EL (cell line): ENCODE measurements at regions not wholly inside any gene's neighbourhood (a gene's known extent, or its start where the extent isn't known, plus 50 kb on each side); places are given as distances from the start of the nearest gene placed in this dataset.

Experiments
- DNase-seq: peaks from one replicate; pipeline ENCODE4 v3.0.0-alpha.2; 2016

DNA sequence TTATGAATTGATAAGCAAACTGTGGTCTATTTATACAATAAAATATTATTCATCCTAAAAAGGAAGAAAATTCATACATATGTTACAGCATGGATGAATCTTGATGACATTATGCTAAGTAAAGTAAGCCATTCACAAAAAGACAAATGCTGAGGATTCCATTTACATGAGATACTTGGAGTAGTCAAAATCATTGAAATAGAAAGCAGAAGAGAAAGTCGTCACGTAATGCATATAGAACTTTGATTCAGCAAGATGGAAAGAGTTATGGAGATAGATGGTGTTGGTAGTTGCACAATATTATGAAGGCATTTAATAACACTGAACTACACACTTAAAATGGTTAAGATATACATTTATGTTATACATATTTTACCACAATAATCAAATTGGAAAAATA lies 309.7 kb upstream of the KLF6 start:
- no peak for DNase-seq

DNA sequence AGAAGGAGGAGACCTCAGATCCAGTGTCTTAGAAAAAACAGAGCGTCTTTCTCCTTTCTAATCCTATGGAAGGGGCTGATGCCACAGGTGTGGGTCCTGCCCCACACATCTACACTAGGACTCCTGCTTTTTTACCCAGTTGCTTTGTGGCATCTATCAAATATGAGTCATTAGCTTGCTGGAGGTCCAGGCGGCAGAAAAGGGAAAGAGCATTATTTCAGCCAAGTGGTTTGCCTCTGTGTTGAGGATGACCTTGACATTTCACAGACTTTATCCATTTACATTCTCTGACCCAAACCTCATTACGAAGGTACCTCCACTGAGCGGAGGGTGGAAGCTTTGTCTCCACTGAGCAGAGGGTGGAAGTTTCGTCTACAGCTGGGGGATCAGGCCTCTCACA lies 308.4 kb upstream of the KLF6 start:
- no peak for DNase-seq

DNA sequence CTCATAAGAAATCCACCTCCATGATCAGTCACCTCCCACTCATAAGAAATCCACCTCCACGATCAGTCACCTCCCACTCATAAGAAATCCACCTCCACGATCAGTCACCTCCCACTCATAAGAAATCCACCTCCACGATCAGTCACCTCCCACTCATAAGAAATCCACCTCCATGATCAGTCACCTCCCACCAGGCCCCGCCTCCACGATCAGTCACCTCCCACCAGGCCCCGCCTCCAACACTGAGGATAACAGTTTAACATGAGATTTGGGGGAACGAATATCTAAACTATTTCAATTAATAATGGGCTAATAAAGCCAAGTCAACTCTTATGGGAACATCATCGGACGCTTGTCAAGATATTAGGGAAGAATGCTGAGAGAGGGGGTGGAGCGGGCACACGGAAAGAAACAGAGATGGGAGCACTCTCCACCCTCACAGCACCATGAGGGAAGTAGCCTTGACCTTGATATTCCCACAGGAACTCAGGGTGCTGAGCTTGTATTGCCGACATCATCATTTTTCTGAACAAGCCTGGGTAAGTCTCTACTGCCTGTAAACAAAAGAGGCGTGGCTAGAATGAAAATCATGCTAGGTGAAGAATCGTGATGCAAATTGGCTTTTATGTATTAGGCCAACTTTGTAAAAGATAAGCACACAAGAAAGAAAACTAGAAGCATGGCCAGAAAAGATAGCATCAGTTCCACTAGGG lies 303.5 kb upstream of the KLF6 start:
- no peak for DNase-seq

DNA sequence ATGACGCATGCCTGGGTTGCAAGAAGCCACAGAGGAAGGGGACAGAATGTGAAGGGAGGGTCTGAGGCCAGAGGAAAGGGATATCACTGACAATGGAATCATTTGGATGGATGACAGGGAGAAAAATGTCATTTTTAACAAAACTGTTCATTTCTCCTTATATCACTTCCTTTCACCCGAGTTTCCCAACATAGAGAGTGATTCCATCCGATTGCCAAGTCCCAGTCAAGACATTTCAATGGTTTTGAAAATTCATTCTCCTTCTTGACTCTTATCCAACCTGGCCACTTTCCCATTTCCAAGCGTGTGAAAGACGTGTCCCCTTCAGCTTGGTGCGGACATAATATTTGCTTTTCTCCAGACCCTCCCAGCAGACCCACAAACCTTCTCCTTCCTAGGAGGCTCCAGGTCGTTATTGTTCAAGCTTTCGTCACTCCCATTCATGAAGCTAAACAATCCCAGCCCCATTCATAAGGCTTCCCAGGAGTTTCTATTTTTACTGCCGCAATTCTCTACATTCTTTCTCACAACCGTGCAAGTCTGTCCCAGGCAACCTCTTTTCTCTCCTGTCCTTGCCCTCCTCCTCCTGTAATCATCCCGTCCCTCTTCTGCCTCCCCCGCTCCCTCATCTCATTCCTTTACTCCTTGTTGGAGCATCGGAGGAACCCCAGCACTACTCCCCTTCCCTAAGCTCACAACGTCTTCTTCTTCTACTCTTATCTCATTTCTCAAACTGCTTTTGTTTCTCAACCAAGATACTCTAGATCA lies 301.3 kb upstream of the KLF6 start:
- no peak for DNase-seq

DNA sequence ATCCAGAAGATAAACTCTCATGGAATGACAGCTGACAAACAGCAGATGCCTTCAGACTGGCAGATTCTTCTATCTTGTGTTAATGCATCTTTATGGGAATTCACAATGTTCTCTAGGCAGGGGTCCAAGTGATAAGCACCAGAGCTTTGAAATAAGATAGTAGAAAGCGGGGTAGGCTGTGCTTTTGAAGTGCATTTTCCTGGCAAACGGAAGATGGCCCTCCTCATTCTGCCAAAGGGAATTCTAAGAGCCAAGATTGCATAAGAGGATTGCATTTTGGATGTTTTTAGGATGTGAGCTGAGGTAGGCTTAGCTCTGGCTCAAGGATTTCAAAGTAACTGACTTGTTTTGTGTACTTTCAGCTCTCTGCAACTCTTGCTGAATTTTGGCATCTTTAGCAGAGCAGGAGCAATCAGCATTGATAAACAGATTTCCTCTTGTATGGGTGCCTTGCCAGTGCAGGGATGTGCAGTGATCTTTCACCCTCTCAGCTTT lies 298.5 kb upstream of the KLF6 start:
- DNase-seq: no peak

DNA sequence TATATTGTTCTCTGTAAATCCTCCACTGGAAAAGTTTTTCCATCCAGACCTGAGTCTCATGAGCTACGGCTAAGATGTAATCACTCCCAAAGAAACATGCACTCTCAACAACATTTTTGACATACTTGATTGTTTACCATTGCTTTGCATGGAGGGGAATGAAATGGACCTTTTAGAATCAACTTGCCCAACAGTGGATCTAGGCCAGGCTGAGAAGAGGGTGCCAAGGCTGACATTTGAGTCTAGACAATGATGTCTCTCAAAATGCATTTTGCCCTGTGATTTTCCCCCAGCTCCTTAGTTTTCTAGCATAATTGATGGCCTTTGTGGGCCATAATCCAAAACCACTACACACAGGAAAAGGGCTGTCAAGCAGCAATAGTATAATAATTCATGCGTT lies 297.9 kb upstream of the KLF6 start:
- no peak for DNase-seq

DNA sequence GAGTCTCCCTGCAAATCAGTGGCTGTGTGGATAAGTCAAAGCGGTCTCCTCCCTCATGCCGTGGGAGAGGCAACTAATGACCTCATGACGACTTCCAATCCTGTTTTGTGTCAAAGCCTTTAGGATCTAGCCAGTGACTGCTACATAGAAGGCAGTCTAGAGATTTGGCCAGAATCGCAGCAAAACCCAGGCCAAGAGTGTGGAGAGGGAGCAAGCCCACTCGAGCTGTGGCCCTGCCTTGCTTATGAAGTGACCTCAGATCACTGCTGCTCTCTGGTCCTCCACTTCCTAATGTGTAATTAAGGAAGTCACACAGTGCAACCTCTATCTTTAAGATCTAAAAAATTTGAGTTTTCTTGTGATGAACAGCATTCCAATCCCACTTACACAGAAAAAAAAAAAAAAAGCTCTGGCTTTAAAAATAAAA lies 296.7 kb upstream of the KLF6 start:
- DNase-seq: peak; percentile 57

DNA sequence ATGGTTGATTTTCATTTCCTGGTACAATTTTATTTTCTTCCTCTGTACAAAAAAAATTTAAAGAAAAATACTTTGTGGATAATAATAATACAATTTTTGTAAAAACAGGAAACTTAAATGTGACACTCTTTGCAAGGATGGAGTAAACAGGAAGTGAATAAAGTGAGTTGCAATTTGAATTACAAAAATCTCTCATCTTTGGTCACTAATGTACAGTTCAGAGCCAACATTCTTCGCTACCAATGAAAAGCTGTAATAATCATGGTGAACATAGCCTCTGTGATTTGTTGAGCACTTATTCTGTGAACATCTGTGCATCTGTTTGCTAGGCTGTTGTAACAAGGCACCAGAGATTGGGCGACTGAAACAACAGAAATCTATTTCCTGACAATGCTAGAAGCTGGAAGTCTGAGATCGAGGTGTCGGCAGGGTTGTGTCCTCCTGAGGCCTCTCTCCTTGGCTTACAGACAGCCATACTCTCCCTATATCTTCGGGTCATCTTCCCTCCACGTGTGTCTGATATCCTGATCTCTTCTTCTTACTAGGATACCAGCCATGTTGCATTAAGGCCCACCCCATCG lies 295.3 kb upstream of the KLF6 start:
- no peak for DNase-seq

DNA sequence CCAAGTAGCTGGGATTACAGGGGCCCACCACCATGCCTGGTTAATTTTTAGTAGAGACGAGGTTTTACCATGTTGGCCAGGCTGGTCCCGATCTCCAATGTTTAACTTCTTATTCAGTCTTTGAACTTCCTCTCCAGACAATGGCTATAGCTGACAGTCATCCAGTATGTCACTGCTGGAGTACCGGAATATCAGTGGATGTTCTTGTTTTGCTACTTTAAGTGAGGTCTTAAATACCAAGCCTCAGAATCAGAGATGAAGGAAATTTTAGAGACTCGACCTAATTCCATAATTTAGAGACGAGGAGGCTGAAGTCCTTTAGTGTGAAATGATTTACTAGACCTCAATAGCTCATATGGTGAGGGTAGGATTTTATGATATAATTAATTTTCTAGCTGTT lies 294.8 kb upstream of the KLF6 start:
- DNase-seq: no peak

DNA sequence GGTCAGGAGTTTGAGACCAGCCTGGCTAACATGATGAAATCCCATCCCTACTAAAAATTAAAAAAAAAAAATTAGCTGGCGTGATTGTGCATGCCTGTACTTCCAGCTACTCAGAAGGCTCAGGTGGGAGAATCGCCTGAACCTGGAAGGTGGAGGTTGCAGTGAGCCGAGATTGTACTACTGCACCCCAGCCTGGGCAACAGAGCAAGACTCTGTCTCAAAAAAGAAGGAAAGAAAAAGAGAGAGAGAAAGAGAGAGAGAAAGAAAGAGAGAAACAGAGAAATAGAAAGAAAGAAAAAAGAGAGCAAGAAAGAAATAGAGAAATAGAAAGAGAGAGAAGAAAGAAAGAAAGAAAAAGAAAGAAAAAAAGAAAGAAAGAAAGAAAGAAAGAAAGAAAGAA lies 292.8 kb upstream of the KLF6 start:
- no peak for DNase-seq

DNA sequence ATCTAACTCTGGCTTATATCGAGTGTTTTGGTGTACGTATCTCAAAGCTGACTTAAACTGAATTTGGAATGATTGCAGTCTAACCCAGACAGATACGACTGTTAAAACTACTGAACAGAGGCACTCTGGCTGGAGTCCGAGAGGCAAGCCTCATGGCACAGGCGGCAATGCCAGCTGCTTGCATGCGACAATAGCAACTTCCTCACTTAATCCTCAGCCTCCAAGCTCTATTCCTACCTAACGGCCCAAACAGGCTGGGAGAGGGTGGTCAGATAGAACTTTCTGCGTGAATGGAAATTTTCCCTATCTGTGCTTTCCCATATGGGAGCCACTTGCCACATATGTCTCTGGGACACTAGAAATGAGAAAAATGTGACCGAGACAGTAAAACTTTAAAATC lies 292.0 kb upstream of the KLF6 start:
- DNase-seq: no peak

DNA sequence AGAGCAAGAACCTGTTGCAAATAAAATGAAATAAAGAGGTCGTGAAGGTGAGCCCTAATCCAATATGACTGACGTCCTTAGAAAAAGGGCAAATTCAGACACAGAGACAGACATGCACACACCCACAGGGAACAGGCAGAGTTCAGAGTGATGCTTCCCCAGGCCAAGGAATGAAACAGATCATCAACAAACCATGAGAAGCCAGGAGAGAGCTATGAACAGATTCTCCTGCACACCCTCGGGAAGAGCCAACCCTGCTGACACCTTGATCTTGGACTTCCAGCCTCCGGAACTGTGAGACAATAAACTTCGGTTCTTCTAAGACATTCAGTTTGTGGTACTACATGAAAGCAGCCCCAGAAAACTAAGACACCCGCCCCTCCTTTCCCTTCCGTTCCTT lies 290.4 kb upstream of the KLF6 start:
- DNase-seq: no peak

DNA sequence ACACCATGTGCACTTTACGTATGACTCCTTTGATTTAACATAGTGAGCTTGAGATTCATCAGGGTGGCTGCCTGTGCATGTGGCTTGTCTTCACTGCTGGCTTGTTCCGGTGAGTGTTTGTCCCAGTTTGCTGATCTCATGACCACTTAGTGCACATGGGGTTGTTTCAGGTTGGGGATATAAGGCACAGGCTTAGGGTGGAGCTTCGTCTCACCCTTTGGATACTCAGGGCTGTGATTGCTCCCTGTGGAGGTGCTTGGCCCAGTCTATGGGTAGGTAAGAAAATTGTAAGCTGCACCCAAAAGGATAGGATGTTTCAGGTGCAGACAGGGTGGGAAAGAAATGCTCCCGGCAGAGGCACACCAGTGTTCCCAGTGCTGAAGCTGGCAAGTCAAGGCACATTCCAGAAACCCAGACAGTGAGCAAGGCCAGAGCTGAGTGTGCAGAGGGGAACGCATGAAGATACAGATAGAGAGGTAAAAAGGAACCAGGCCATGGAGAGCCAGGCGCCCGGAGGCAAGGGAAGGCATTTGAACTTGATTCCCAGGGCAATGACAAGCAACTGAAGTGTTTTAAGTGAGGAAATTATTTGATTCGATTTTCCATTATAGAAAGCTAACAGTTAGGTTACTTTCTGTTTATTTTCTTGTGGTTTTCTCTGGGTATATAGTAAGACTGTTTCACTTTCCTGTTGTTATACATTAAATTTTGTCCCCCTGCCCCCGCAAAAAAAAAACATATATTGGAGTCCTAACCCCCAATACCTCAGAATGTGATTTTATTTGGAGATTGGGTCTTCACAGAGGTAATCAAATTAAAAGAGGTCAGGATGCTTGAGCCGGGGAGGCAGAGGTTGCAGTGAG lies 289.8 kb upstream of the KLF6 start:
- DNase-seq: peak; percentile 59

DNA sequence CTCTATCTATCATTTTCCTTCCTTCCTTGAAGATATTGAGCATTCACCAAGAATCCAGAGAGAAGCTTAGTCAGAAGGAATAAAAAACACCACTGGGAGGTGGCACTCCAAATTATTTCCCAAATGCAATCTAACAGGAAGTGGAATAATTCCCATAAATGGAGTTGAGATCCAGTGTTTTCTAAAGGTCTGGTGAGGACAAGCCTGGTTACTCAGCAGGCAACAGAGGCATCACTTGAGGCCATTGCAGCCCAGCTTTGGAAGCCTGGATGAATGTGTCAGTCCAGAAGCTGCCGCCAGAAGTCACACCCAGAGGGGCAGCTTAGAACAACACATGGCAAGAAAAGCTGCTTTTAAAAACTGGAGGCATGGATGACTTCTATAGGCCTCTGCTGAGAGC lies 288.9 kb upstream of the KLF6 start:
- DNase-seq: peak; percentile 80

DNA sequence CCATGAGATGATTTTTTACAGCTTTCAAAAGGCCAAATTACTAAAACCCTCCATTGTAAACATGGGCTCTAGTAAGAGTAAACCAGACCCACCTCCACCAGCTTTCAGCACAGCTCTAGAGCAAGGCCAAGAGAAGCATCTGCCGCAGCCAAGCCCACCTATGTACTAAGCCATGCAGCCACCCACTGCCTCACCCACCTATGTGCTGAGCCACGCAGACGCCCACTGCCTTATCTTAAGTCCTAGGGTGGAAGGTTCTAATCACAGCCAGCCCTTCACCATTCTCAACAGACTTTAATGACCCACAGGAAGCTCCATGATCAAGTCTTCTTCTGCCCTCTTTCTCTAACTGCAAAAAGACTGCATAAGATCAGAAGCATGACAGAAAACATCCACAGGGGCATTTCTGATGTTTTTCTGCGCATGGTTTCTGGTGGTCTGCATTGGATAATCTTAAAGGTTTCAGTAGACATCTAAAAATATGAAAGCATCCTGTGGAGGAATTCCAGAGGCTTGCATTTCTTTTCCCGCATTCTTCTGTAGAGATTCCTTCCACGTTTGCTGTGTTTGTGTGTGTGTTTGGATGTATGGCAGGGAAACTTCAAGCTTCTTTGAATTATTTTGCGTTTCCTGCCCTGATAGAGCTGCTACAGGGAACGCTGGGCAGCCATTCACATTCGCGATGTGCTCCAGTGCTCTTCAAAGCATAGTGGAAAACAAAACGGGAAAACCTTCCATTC lies 286.1 kb upstream of the KLF6 start:
- DNase-seq: no peak

DNA sequence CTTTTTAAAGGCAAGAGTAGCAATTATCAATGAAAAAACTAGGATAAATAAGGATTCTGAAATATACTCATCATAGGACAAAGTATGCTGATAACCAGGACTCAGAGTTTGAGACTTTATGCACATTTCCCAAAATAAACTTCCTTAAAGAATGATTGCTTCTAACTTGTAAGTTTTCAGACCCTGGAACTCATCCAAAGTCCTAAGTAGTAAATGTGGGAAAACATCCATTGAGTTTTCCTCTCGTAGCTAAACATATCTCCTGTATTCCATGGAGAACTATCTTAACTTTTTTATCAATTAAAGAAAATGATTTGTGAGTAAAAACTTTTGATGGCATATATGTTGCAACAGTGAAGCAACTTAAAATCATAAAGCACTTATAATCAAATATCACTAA lies 285.2 kb upstream of the KLF6 start:
- DNase-seq: no peak

DNA sequence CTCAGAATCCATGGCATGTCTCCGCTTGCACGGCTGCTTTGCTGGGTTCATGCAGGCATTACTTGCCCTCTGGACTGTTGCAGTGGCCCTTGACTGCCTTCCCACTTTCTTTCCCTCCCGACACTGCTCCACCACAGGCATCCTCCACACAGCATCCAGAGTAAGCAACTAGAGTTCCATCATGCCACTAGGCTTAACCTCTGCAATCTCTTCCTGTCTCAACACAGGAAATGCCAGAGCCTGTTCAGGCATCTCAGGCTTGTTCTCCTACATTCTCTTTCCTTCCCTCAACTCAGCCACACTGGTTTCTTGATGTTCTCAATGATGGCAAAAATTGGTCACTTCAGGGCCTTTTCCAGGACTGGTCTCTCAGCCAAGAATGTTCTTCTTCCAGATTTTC lies 284.5 kb upstream of the KLF6 start:
- DNase-seq: peak; percentile 65

DNA sequence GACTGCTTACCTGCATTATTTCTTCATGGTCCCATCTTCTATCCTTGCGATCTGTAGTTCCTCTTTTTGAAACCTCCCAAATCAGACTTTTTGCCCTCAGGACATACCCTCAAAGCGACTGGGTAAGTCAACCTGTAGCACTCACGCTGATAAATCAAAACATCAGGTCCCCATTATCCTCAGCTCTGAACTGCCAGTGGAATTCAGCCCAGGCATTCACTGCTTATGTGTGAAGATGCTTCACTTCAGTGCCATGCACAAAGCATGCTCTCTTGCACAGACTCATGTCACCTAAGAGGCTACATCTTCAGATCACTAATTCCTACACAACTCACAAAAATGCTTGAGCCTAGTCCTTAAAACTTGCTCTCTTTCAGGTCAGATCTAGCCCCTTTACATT lies 283.6 kb upstream of the KLF6 start:
- no peak for DNase-seq

DNA sequence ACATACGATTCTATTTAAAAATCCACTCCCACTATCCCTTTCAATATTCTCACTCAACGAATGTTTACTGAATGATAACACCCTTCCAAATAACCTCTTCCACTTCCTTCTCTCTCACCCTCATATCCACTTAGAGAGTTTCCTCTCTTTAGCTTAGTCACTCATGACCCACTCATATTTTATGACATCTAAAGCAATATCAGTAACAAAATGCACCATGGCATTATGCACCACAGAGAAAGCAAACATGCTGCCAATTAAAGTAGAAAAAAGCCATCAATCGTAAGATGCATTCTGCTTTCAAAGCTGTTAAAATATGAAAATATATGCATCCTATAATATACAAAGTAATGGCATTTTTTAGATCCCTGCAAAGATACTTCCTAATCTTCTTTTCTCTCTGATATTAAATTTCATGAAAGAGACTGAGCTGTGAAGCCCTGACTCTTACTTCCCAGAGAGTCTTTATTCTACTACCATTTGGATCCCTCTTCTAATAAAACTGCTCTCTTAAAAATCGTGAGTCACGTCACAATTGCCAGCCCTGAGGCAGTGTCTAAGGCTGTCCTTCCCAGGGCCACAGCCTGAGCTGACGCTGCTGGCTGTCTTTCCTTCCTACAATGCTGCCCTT lies 283.0 kb upstream of the KLF6 start:
- peak; percentile 78 for DNase-seq

DNA sequence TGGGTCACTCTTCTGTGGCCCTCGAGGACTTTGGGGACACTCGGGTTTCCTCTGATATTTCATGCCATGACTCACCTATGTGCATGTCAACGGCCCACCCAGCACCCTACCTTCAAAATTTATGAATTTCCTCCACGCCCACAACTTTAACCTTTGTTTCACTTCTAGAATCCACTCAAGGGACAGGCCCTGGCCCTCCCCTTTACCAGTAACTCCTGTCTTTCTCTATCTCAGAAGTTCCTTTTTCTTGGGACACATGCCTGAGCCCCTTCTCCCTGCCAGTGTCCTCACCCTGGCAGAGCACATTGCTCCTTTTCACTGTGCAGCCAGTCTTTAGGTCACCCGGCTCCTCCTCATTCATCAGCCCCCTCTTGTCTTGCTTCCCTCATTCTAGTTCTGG lies 282.5 kb upstream of the KLF6 start:
- DNase-seq: no peak

DNA sequence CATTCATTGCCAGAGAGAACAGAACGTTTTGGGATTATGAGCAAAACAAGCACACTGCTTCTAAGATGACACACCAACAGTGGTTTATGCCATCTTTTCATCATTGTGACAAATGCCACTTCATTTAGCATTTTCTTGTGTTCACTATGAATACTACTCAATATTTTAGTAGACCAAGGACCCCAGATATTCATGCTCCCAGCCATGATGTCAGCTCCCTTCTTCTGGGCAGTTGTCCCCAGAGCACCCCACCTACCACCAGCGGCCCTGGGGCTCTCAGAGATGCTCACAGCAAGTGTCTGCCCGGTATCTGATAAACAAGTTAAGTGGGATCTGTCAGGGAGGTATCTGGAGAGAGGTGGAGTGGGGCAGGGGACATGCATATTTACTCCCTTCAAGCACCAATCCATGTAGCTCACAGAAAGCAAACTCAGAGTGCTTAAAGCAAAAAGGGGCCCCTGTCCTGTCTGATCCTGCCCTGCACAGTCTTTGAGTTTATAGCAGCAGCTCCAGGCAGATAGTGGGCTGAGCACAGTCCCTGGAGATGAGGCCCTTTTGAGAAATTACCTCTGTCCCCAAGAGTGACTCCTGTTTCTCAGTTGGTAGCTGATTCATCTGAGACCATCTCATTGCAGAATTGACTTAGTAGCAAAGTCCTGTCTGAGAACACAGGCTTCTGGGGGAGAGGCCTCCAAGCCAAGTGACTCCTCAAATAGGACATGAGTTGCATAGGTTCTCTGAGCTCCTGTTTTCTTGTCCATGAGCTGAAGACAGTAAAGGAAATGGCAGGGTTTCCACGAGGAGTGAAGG lies 281.8 kb upstream of the KLF6 start:
- DNase-seq: no peak
